K562 (cell line): ENCODE measurements at regions not wholly inside any gene's neighbourhood (a gene's known extent, or its start where the extent isn't known, plus 50 kb on each side); places are given as distances from the start of the nearest gene placed in this dataset.

Experiments
- ATAC-seq: fragments of 200-7000 bp; cut with Tn5 transposase; 3 replicates; pipeline ENCODE4 v1.9.1; 2020; ENCODE audit warnings: moderate library complexity
- BruUV-seq: library from RNA; stranded (reverse); fragments of 400-500 nt; replicated peaks from 2 replicates; lab custom pipeline; 2021; lab: Mats Ljungman, UMichigan
- CTCF ChIA-PET: fragments of 300-600 bp; formaldehyde crosslinking; extraction: SDS; loops from one replicate; lab custom pipeline; 2021; ENCODE audit warnings: low intra/inter-chr PET ratio; lab: Yijun Ruan, JAX
- POLR2A ChIA-PET: fragments of 300-600, 350-650 bp; sonication (Branson Sonifier 250); formaldehyde crosslinking; extraction: SDS; loops from one replicate; lab custom pipeline; 2021; ENCODE audit warnings: antibody characterized with exemption, inconsistent platforms; lab: Yijun Ruan, JAX
- DNase-seq, 4 experiments: peaks; one replicate each; pipeline versions ENCODE4 v3.0.0 to v3.0.0-alpha.2; 2011 to 2018; ENCODE audit warnings: low spot score in 3 of 4, mixed read lengths in 3 of 4; ENCODE audit errors: extremely low read depth in 1 of 4
- FAIRE-seq: peaks from 2 replicates; lab custom pipeline; 2011; peaks lifted over from hg19 to GRCh38; lab: Jason Lieb, UNC
- H2AFZ ChIP-seq: 2 replicates; pipeline ENCODE4 v1.6.0; 2011; ENCODE audit warnings: low read depth, low read length, control low read depth, inconsistent platforms
- H3K27ac ChIP-seq: fragments of 200-600 bp; 3 replicates; pipeline ENCODE4 v1.8.0; 2011; ENCODE audit warnings: low read depth, mild to moderate bottlenecking, control low read depth, inconsistent platforms, low read length, moderate library complexity, mixed read lengths; ENCODE audit errors: extremely low read depth
- H3K27me3 ChIP-seq, 2 experiments: fragments of 300-600 bp in 1 of 2; 2 replicates in 1 of 2; 3 replicates in 1 of 2; pipeline versions ENCODE4 v1.6.0 to v1.8.0; 2011; ENCODE audit warnings: inconsistent platforms in 2 of 2, low read length in 2 of 2, mild to moderate bottlenecking in 1 of 2, mixed read lengths in 1 of 2, moderate library complexity in 1 of 2; ENCODE audit not compliant: control insufficient read depth in 2 of 2, insufficient read depth in 2 of 2
- H3K36me3 ChIP-seq: fragments of 300-600 bp; 3 replicates; pipeline ENCODE4 v1.8.0; 2011; ENCODE audit warnings: mild to moderate bottlenecking, low read length, inconsistent platforms; ENCODE audit not compliant: control insufficient read depth, insufficient read depth
- H3K4me1 ChIP-seq, 2 experiments: fragments of 200-600 bp in 1 of 2; replicated peaks in 1 of 2; 2 replicates in 1 of 2; 3 replicates in 1 of 2; pipeline versions ENCODE4 v1.5.1 to v1.8.0; 2011; ENCODE audit warnings: inconsistent platforms in 2 of 2, low read length in 2 of 2, mild to moderate bottlenecking in 1 of 2, mixed read lengths in 1 of 2, moderate library complexity in 1 of 2; ENCODE audit not compliant: control insufficient read depth in 2 of 2, insufficient read depth in 2 of 2
- H3K4me2 ChIP-seq: 2 replicates; pipeline ENCODE4 v1.6.1; 2011; ENCODE audit warnings: low read length, control low read depth, inconsistent platforms, mixed read lengths; ENCODE audit not compliant: insufficient read depth
- H3K4me3 ChIP-seq: fragments of 200-600 bp; sonication (generic), shearing (Covaris generic); 2 replicates; pipeline ENCODE4 v1.5.1; 2016; ENCODE audit warnings: control low read depth, inconsistent platforms
- H3K79me2 ChIP-seq: fragments of 200-600 bp; 3 replicates; pipeline ENCODE4 v1.8.0; 2011; ENCODE audit warnings: low read length, inconsistent platforms; ENCODE audit not compliant: control insufficient read depth, insufficient read depth
- H3K9ac ChIP-seq, 2 experiments: 2 replicates each; pipeline versions ENCODE4 v1.6.0 to v1.6.1; 2011; ENCODE audit warnings: low read depth in 2 of 2, low read length in 2 of 2, control low read depth in 1 of 2, inconsistent platforms in 1 of 2, mild to moderate bottlenecking in 1 of 2, mixed read lengths in 1 of 2; ENCODE audit not compliant: insufficient read depth in 1 of 2
- H3K9me1 ChIP-seq: one replicate; pipeline ENCODE4 v1.6.0; 2011; ENCODE audit warnings: inconsistent platforms, mild to moderate bottlenecking, low read length, moderate library complexity; ENCODE audit not compliant: control insufficient read depth, insufficient read depth
- H3K9me3 ChIP-seq: replicated peaks from 2 replicates; pipeline ENCODE4 v1.5.1; 2011; ENCODE audit warnings: low read depth, low read length, inconsistent platforms; ENCODE audit not compliant: control insufficient read depth, insufficient read depth
- H4K20me1 ChIP-seq: replicated peaks from 2 replicates; pipeline ENCODE4 v1.6.1; 2011; ENCODE audit warnings: low read length, inconsistent platforms, mixed read lengths; ENCODE audit not compliant: control insufficient read depth, insufficient read depth
- FOXA3 ChIP-seq, 2 experiments: fragments of 450-650 bp in 1 of 2; sonication (generic) in 1 of 2; formaldehyde crosslinking; IDR thresholded peaks in 1 of 2; conservative IDR thresholded peaks in 1 of 2; 2 replicates each; pipeline versions ENCODE4 v1.4.0 to v1.8.0; 2020 to 2022; ENCODE audit warnings: mild to moderate bottlenecking in 2 of 2, missing genetic modification reagents in 1 of 2
- GABPB1 ChIP-seq: sonication (generic); formaldehyde crosslinking; IDR thresholded peaks from 2 replicates; pipeline ENCODE4 v1.8.0; 2022; ENCODE audit warnings: mild to moderate bottlenecking, missing genetic modification reagents
- NCOR1 ChIP-seq: fragments of 450-650 bp; IDR thresholded peaks from 2 replicates; pipeline ENCODE4 v1.6.1; 2016; ENCODE audit warnings: mild to moderate bottlenecking, moderate library complexity
- RAD21 ChIP-seq, 2 experiments: fragments of 250-450 bp in 1 of 2; fragments of 450-650 bp in 1 of 2; sonication (Bioruptor Pico) in 1 of 2; formaldehyde crosslinking in 1 of 2; IDR thresholded peaks in 1 of 2; conservative IDR thresholded peaks in 1 of 2; 2 replicates each; pipeline versions ENCODE4 v1.4.0 to v1.8.0; 2020 to 2022; ENCODE audit warnings: mild to moderate bottlenecking in 2 of 2, moderate library complexity in 1 of 2
- SMARCA5 ChIP-seq: fragments of 450-650 bp; IDR thresholded peaks from 2 replicates; pipeline ENCODE4 v1.6.1; 2016
- TAF1 ChIP-seq: IDR thresholded peaks from 2 replicates; pipeline ENCODE4 v1.6.1; 2011; ENCODE audit warnings: mild to moderate bottlenecking, low read length, moderate library complexity; ENCODE audit not compliant: insufficient read depth, control insufficient read depth, severe bottlenecking; ENCODE audit errors: extremely low read depth
- U2AF1 ChIP-seq: fragments of 200-400 bp; formaldehyde crosslinking; optimal IDR thresholded peaks from 2 replicates; pipeline ENCODE3; 2017; ENCODE audit warnings: mild to moderate bottlenecking, low read depth, low read length, moderate library complexity
- ZFP1 ChIP-seq: fragments of 450-650 bp; formaldehyde crosslinking; IDR thresholded peaks from 2 replicates; pipeline ENCODE4 v1.4.0; 2020; ENCODE audit warnings: mild to moderate bottlenecking, mixed read lengths
- ZNF586 ChIP-seq: fragments of 450-650 bp; formaldehyde crosslinking; conservative IDR thresholded peaks from 2 replicates; pipeline ENCODE4 v1.4.0; 2020; ENCODE audit warnings: mild to moderate bottlenecking, moderate library complexity
- ZNF717 ChIP-seq: fragments of 250-450 bp; sonication (Bioruptor Pico); IDR thresholded peaks from 2 replicates; pipeline ENCODE4 v1.5.0; 2021
- ZSCAN29 ChIP-seq: fragments of 450-650 bp; IDR thresholded peaks from 2 replicates; pipeline ENCODE4 v1.6.1; 2017
- WGBS: fragments of 100-300 bp; shearing (Covaris generic); methylation state at CpG from one replicate; pipeline ENCODE4 v1.1.6; 2016; ENCODE audit warnings: low coverage, mixed read lengths; ENCODE audit not compliant: insufficient coverage; ENCODE audit errors: missing lambda C conversion rate; 5-methylcytosine and 5-hydroxymethylcytosine counted together
- in situ Hi-C: fragments of 300-500 bp; cut with MboI; formaldehyde crosslinking; loops from 4 replicates; pipeline ENCODE4 v1.15.0; 2018; ENCODE audit warnings: inconsistent platforms, mixed read lengths
- intact Hi-C: fragments of 100-400 bp; cut with micrococcal nuclease; formaldehyde crosslinking; loops from 2 replicates; pipeline ENCODE4 v1.14.2; 2022
- TF ChIP-seq, protein P1 (sequence below): fragments of 250-450 bp; sonication (Bioruptor Pico); IDR thresholded peaks from 2 replicates; pipeline ENCODE4 v1.5.0; 2020; ENCODE audit warnings: mild to moderate bottlenecking

DNA sequence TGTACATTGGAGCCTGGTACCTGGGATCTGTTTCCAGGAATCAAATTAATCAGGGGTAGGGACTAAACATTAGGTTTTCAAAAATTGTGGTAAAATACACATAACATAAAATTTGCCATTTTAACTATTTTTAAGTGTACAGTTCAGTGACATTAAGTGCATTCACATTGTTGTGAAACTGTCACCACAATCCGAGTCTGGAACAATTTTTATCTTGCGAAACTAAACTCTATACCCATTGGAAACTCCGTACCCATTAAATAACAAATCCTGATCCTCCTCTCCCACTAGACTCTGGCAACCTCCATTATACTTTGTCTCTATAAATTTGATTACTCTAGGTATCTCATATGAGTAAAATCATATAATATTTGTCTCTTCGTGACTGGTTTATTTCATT, 486.2 kb downstream of the GADD45G start (continued):
- no peak for TF ChIP-seq U2AF1
- TF ChIP-seq ZNF586 (CRISPR knock-in tag), result no peak
- no peak for TF ChIP-seq SMARCA5
- TF ChIP-seq ZSCAN29, result no peak
- no peak for TF ChIP-seq TAF1
- no peak for TF ChIP-seq RAD21 (CRISPR knock-in tag; conservative IDR thresholded peaks at IDR 0.05 in 1 of 2, IDR thresholded peaks at IDR 0.05 in 1 of 2)
- no peak for TF ChIP-seq ZNF717
- no peak for TF ChIP-seq NCOR1
- TF ChIP-seq, protein P1, sequence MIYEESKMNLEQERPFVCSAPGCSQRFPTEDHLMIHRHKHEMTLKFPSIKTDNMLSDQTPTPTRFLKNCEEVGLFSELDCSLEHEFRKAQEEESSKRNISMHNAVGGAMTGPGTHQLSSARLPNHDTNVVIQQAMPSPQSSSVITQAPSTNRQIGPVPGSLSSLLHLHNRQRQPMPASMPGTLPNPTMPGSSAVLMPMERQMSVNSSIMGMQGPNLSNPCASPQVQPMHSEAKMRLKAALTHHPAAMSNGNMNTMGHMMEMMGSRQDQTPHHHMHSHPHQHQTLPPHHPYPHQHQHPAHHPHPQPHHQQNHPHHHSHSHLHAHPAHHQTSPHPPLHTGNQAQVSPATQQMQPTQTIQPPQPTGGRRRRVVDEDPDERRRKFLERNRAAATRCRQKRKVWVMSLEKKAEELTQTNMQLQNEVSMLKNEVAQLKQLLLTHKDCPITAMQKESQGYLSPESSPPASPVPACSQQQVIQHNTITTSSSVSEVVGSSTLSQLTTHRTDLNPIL, result no peak
- no peak for TF ChIP-seq GABPB1 (CRISPR knock-in tag)

DNA sequence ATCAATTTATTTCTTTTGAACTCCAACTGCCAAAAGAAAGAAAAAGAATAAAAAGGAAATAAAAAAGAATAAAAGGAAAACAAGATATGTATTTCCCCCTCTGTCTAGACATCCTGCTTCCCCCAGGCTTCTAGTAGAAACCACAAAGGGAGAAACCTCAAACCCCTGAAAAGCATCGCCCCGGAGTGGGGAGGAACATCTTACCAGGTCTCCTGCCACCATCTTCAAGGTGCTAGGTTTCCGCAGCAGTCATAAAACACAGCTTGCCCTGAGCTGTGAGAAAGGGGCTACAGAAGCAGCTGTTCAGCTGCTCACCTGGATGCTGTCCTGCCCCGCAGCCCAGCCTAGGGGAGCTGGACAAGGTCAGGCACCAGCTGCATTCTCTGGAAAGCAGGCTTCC, 487.7 kb downstream of the GADD45G start:
- H3K9me3 ChIP-seq, result no peaks in the 10 kb centered on the region
- ATAC-seq, result no peak
- intact Hi-C loops, result no loop called here
- no peak for FAIRE-seq
- H3K9ac ChIP-seq, result no peak overlapping the region
- no peak overlapping the region for H3K27ac ChIP-seq
- H3K4me3 ChIP-seq, result no peak overlapping the region
- DNase-seq, result no peak
- TF ChIP-seq ZFP1 (CRISPR knock-in tag) (no peak), FOXA3 (CRISPR knock-in tag; conservative IDR thresholded peaks at IDR 0.05 in 1 of 2, IDR thresholded peaks at IDR 0.05 in 1 of 2) (no peak)
- TF ChIP-seq, all 486 proteins: peak for 0
- H3K4me1 ChIP-seq, result no peaks in the 10 kb centered on the region
- H3K79me2 ChIP-seq, result no peaks in the 10 kb centered on the region
- 0% methylated on average over 2 of the region's 4 CpGs for WGBS
- no peak overlapping the region for H2AFZ ChIP-seq
- H3K36me3 ChIP-seq, result no peaks in the 10 kb centered on the region
- H3K27me3 ChIP-seq, result peaks cover 0 to 7% of the 10 kb centered on the region in 2 experiments; a peak in 2 of 5 replicates
- H4K20me1 ChIP-seq, result no peaks in the 10 kb centered on the region
- no TSS peak for BruUV-seq
- H3K9me1 ChIP-seq, result no peaks in the 10 kb centered on the region
- no peak overlapping the region for H3K4me2 ChIP-seq
- in situ Hi-C loops, result no loop called here
- ChIA-PET POLR2A (no interaction called here), CTCF (no interaction called here)
